HG03139 (cell line): ENCODE measurements at regions not wholly inside any gene's neighbourhood (a gene's known extent, or its start where the extent isn't known, plus 50 kb on each side); places are given as distances from the start of the nearest gene placed in this dataset.
"Not testable (repeated sequence)": the region's sequence is repeated elsewhere in the genome, so short reads cannot be mapped to it uniquely, and the experiment has no call there.

Source experiments
- ATAC-seq: cut with Tn5 transposase; IDR thresholded peaks from one replicate; pipeline ENCODE4 v1.9.1; 2021; ENCODE audit not compliant: unreplicated experiment

DNA sequence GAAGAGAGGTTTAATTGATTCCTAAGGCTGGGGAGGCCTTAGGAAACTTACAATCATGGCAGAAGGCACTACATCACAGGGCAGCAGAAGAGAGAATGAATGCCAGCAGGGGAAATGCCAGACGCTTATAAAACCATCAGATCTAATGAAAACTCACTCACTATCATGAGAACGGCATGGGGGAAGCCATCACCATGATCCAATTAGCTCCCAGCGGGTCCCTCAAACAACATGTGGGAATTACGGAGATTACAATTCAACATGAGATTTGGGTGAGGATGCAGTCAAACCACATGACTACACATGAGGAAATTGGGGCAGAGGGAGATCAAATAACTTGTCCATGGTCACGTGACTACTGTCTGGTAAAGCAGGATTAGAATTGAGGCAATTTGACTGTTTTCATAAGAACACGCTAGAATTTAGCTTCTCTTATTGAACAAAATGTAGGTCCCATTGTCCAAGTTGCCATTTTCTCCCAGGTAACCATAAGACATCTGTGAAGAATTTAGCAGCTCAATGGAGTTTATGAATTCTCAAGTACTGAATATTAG lies 445.1 kb upstream of the CDH20 start:
- no peak for ATAC-seq

DNA sequence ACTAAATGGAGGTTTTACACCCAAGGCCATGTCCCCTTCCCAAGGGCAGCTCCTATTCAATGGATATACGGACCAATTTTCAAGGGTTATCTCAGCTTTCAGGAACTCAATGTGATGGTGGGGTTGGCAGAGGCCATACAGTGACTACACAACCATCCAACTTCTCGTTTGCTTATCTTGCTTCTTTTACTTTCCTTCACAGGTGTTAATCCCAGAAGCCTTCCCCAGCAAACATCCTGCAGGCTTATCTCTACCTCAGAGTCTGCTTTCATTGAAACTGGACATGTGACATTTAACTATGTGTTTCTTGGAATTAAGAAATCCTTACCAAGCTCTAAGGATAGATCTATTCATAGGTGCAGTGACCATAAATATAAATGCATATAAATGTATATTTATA lies 443.8 kb upstream of the CDH20 start:
- no peak for ATAC-seq

DNA sequence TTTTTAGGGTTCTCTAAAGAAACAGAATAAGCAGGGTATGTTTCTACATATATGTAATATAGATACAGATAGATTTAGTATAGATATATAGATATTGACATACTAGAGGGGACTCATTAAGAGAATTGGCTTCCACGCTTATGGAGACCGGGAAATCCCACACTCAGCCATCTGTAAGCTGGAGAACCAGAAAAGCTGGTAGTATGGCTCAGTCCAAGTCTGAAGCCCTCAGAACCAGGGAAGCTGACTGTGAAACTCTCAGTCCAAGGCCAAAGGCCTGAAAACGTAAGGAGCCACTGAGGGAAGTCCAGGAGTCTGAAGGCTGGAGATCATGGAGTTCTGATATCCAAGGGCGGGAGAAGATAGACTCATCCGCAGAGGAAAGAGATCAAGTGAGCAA lies 441.3 kb upstream of the CDH20 start:
- ATAC-seq: no peak

DNA sequence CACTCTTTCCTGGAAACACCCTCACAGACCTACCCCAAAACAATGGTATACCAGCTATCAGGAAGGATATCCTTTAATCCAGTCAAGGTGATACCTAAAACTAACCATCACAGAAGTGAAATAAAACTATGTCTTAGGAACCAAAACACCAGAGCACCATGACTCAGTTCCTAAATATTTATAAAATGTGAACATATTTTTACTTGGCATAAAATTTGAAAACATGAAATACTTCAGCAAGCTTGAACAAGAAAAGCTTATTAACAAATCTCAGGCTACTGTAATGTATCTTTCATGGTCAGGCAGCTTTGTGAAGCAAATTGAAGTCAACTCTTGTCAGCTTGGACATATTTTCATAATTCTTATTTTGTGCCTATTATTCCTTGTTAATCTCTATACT lies 440.8 kb upstream of the CDH20 start:
- no peak for ATAC-seq

DNA sequence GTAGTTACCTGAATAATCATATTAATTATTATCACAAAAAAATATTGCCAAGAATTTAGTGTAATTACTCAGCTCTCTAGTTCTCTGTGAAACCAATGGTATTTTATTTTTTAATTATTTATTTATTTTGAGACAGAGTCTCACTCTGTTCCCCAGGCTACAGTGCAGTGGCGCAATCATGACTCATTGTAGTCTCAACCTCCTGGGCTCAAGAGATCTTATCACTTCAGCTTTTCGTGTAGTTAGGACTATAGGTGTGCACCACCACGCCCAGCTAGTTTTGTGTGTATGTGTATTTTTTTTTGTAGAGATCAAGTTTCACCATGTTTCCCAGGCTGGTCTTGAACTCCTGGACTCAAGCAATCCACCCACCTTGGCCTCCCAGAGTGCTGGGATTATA lies 440.4 kb upstream of the CDH20 start:
- ATAC-seq: no peak

DNA sequence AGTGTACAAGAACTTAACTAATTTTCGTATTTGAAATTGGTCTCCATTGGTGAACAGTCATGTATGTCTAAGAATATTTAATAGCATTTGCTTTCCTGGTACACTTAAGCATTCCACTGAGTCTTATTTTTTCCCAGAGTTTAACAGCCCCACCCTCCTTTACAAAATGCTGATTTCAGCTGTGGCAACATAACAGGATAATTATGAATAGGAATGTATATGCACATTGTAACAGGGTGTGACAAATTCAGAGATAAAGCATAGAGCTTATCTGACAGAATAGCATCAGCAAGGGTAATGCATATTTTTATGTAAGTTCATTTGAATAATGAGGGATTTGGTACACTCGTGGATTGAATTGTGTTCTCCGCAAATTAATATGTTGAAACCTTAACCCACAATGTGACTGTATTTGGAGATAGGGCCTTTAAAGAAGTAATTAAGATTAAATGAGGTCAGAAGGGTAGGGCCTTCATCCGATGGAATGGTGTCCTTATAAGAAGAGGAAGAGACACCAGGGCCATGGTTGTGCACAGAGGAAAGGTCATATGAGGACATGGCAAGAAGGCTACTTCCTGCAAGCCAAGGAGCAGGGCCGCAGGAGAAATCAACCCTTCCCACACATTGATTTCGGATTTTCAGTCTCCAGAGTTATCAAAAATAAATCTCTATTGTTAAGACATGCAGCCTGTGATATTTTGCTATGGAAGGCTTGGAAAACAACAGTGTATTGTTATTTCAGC lies 439.7 kb upstream of the CDH20 start:
- ATAC-seq: no peak

DNA sequence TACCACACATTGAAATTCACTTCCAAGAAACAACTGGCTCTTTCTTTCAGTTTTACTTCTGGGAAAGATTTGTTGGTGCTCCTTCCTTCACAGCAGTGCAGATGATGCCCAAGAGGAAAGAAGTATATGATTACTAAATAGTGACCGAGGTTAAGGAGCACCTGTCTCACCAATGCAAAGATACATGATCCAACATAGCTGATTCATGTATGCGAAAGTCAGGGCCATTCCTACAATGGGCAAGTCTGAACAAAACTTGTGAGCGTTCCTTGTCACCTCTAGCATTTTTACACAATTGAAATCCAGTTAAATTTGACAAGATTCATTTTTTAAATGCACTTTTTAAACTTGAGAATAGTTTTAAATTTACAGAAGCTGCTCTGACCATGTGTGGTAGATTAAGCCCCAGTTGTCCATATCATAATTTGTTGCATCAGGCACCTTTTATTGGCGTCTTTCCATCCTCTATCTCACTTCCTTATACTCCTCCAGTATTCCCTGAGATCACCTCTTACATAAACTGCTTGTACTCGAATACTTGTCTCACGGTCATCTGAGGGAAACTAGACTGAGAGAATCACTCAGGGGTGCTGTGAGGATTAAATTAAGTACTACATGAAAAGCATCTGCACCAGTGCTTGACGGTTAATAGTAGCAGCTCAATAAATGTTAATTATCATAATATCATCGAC lies 438.8 kb upstream of the CDH20 start:
- no peak for ATAC-seq

DNA sequence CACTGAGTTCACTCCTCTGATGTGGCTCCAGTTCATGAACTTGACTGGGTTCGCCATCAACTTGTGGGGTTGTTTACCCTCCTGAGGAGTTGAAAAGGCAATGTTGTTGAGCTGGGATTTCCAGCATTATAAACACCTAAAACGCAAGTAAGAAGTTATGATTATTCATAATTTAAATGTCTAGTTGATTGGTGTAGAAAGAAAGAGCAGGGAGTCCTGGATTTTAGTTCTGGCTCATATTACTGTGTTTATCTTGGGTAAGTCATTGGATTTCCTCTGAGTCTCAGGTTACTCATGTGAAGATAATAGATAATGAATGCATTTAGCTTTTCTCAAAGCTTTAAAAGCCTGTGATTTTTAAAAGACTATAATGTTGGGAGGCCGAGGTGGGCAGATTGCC lies 438.0 kb upstream of the CDH20 start:
- ATAC-seq: no peak

DNA sequence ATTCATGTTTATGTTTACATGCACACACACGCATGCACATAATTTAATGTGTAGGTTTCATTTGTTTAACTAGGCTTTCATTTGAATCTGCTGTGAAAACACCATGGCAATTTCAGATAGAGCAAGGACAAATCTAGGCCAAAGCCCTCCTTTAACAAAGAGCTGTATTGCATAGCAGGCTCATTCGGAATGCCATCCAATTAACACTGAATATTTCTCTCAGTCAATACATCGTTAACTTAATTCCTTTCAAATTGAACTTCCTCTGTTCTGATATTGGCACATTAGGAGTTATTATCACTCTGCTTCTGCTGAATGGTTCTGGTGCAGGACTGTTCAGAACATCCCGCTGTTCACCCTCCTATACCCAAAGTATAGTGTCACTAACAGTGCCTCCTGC lies 435.1 kb upstream of the CDH20 start:
- ATAC-seq: no peak

DNA sequence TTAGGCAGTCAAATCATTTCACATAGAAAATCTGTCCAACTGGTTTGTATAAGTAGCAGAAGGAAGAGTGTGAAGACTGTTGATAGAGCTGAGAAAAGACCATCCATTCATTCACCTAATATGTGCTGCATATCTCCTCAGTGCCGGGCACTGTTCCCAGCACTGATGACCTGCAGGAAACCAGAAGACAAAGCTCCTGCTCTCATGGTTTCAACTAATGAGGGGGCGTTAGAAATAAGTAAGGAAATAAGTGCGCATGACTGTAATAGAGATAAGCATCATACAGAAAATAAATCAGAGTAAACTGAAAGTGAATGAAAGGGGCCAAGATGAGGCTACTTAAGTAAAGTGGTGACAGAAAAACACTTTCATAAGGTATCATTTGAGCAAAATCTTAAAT lies 427.5 kb upstream of the CDH20 start:
- no peak for ATAC-seq

DNA sequence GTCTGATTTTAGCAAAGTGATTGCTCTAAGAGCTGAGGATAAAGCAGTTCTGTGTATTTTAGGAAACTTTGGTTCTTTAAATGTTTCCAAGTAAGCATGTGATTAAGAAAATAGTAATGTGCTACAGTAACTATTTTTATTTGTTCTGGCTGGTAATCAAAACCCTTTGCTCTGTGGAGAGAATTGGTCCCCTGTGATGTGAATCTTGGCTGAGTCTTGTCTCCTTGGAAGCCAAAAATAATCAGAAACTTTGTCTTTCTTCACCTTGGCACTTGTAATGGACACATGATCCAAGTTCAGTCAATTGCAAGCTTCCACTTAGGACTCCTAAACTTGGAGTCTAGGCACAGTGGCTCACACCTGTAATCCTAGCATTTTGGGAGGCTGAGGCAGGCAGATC lies 422.7 kb upstream of the CDH20 start:
- no peak for ATAC-seq

DNA sequence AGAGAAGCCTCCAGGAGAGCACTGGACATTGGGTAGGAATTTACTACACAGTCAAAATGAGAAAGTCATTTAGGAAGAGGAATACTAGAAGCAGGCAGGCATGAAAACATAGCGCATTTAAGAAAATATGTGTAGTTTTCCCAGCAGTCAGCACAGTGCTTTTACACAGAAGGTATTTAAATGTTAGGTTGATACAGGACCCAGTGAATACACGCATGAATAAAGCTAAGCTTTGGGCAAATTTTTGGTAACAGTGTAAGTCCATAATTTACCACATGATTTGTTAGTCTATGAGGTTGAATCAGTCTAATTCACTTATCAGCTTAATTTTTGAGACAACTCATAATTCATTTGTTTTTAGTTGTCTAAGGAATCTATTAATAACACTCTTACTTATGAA lies 421.7 kb upstream of the CDH20 start:
- ATAC-seq: no peak

DNA sequence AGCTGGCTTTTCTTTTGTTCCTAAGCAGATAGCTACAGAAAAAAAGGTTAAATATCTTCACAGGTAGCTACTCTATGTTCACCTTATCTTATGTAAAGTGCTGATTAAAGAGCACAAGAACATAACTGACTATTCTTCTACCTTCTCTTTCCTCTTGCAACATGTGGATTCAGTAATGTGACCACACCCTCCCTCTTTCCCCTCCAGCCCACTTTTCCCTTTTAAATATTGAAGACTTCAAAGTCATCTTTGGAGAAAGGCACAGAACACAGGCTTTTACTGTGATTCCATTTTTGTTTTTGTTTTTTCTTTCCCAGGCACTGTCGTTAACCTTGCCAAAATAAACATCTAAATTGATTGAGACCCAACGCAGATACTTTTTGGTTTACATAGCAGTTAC lies 418.1 kb upstream of the CDH20 start:
- ATAC-seq: no peak

DNA sequence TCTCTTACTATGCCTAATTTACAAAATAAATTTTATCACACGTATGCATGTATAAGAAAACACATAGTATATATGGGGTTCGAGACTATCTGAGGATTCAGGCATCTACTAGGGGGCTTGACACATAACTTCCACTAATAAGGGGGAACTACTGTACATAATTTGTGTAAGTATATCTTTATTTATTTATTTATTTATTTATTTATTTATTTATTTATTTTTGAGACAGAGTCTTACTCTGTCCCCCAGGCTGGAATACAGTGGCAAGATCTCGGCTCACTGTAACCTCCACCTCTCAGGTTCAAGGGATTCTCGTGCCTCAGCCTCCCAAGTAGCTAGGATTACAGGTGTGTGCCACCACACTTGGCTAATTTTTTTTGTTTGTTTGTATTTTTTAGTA lies 414.4 kb upstream of the CDH20 start:
- ATAC-seq: not testable (repeated sequence)

DNA sequence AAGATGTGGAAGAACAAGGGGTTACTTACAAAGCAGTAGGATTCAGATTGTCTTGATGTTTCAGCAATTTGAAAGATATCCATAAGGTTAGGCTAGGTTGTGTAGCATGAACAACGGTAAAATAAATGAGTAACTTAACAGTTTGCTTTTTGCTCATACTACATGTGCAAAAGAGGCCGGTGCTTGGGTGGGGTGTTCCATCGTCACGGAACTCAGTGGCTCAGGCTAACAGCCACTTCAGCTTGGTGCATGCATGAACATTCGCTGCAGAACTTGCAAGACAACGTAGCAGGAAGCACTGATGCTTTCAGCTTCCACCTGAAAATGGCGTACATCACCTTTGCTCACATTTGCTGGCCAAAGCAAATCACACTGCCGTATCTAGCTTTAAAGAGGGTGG lies 407.3 kb upstream of the CDH20 start:
- ATAC-seq: no peak

DNA sequence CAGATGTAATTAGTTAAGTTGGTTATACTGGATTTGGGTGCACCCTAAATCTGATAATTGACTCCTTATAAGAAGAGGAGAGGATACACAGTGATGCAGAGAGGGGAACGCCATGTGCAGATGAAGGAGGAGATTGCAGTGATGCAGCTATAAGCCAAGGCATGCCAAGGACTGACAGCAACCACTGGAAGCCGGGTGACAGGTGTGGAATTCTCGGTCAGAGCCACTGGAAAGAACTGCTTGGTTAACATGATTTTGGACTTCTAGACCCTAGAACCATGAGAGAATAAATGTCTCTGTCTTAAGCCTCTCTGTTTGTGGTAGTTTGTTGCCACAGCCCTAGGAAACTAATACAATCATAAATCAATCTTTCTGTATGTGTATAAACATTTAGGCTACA lies 403.3 kb upstream of the CDH20 start:
- no peak for ATAC-seq

DNA sequence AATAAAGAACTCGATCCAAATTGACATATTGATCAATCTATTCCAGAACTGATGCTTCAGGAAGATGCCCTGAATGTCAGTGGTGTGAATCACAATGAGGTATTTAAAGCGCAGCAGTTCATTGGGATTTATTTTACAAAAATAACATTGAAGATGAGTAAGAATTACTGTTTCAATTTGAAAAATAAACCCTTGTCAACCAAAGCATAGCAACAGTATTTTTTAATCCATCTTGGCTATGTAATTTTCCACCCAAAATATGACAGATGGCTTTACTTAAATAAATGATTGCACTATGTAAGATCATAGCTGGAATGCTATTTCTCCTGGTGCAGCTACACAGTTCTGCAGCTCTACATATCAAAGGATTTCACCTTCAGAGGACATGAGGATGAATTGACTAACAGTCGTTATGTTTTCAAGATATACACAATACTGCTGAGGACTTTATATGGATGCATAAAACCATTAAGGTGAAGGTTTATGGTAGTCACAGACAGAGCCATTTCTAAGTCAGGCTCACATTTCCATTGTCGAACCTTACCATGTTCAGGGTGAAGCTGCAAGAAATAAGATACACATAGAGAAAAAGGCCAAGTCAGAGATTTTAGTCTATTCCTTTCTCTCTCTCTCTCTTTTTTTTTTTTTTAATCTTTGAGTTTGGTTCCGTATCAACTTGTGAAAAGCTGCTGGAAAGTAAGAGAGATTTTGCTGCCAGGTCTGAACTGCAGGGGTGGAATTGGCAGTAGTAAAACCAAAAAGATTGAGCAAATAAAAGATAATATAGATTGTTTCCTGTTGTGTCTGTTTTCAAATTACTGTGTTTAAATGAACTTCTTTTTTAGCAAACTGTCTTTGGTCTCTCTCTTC lies 398.0 kb upstream of the CDH20 start:
- ATAC-seq: no peak

DNA sequence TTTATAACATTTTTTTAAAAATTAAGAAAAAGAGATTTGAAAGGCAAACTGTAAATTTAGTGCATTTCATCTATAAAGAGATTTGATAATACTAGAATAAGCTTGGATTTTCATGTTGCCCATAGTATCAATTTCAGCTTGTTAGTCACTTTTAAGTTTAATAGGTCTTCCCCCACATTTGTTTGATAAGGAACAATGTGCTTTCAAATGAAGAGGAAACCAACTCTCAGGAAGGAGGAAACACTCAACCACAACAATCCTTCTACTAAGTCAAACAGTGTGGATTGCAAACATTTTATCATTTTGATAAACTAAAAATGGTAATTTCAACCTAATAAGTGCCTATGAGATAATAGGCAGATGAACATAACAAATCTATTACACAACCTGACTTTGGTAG lies 397.1 kb upstream of the CDH20 start:
- no peak for ATAC-seq

DNA sequence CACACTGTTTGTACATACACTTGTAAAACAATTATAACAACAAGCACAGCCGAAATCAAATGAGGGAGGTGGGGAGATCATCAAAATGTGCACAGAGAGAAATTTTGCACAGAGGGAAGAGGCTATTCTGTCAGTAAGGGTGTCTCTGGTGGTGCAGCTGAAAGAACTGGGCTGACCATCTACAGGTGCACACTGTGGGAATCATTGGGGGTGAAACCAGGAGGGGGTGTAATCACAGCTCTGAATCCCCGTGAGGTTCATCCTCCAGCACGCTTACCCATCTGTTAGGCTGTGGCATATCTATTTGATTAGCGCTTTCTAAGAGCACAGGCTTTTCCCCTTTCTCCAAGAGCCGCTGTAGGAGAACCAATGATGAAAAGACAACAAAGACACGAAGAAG lies 389.9 kb upstream of the CDH20 start:
- no peak for ATAC-seq

DNA sequence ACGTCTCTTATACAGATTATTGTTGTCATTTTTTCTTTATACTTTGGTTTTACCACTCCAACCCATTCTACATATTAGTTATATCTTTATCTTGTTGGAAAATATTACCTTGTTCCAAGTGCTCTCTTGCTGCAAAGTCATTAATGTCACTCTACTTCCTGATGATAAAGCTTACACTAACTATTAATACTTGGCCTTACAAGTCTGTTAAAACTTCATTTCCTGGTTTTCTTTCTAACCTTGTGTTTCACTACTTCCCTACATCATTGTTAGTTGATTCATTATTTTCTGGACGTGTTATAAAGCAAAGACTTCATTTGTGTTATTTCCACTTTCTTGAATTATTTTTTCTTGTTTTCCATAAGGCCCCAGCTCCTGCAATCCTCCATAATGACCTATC lies 382.6 kb upstream of the CDH20 start:
- ATAC-seq: no peak

DNA sequence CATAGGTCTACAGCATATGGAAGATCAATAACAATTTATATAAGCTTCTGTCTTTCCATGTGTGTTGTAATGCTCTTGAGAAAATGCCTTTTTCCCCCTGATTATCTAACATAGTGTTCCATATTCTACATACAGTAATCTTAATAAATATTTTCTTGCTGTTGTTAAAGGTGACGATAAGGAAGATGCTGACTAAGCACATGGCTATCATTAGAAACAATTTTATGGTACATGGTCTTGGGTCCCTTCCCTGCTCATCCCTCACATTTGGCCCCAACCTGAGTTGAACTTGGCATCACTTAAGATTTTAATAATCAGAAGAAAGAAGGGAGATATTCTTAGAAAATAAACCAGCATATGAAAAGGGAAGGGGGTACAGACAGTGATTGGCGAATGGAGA lies 382.1 kb upstream of the CDH20 start:
- ATAC-seq: no peak

DNA sequence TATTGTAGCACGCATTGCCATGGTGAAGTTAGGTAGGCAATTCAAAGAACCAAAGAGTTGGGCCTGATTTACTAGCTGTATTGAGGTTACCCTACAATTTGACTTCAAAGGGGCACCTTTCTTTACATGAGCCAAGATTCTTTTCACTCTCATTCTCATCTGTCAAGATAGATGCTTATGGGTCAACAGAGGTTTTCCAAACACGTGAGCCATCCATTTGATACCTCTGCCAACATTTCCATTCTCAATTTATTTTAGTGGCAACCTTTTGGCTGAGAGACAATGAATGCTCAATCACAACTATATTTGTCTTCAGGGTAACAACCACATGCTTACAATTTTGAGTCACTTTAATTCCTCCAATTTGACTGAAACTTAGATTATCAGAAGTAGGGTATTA lies 370.6 kb upstream of the CDH20 start:
- ATAC-seq: no peak
